Esophagus squamous epithelium (tissue), 4 donors: ENCODE measurements at regions not wholly inside any gene's neighbourhood (a gene's known extent, or its start where the extent isn't known, plus 50 kb on each side); places are given as distances from the start of the nearest gene placed in this dataset.

Source experiments
- CTCF ChIP-seq, 6 experiments: fragments of 450-650 bp in 4 of 6; fragments of 200-600 bp in 2 of 6; sonication (generic) in 2 of 6; IDR thresholded peaks; one replicate each; pipeline ENCODE4 v1.5.1; 2016 to 2019; ENCODE audit warnings: antibody characterized with exemption in 6 of 6, mild to moderate bottlenecking in 4 of 6, moderate library complexity in 4 of 6
- POLR2A ChIP-seq, 4 donors: fragments of 450-650 bp; IDR thresholded peaks; one replicate each; pipeline ENCODE4 v1.6.1; 2017; ENCODE audit warnings: antibody characterized with exemption in 4 of 4, mild to moderate bottlenecking in 4 of 4, moderate library complexity in 3 of 4

GRCh38 chr21:15295875-15296274, 231.1 kb upstream of the NRIP1 start:
- no peak for TF ChIP-seq CTCF (IDR thresholded peaks at IDR 0.05)
- no peak for TF ChIP-seq POLR2A (IDR thresholded peaks at IDR 0.05)
